GM23338 (cell line): ENCODE measurements at regions not wholly inside any gene's neighbourhood (a gene's known extent, or its start where the extent isn't known, plus 50 kb on each side); places are given as distances from the start of the nearest gene placed in this dataset.

ENCODE experiments used
- ATAC-seq: fragments of 200-7000 bp; cut with Tn5 transposase; 3 replicates; pipeline ENCODE4 v1.9.1; 2020
- DNase-seq: peaks from one replicate; pipeline ENCODE4 v3.0.0-alpha.2; 2015; ENCODE audit warnings: low spot score
- H2AFZ ChIP-seq: fragments of 200-600 bp; sonication (generic); 2 replicates; pipeline ENCODE4 v1.8.0; 2016; ENCODE audit warnings: antibody characterized with exemption, mild to moderate bottlenecking, moderate library complexity
- H3F3A ChIP-seq: fragments of 200-600 bp; sonication (generic); replicated peaks from 2 replicates; pipeline ENCODE4 v1.8.0; 2017; ENCODE audit warnings: antibody characterized with exemption, mixed run types, low read depth
- H3K27ac ChIP-seq: fragments of 200-600 bp; sonication (generic); 2 replicates; pipeline ENCODE4 v1.6.1; 2016; ENCODE audit warnings: low read depth
- H3K27me3 ChIP-seq: fragments of 200-600 bp; sonication (generic); 2 replicates; pipeline ENCODE4 v1.8.0; 2016; ENCODE audit warnings: mild to moderate bottlenecking, mixed run types, moderate library complexity; ENCODE audit not compliant: insufficient read depth
- H3K36me3 ChIP-seq: fragments of 200-600 bp; sonication (generic); 2 replicates; pipeline ENCODE4 v1.8.0; 2016; ENCODE audit warnings: mild to moderate bottlenecking; ENCODE audit not compliant: insufficient read depth
- H3K4me1 ChIP-seq: fragments of 200-600 bp; sonication (generic); 2 replicates; pipeline ENCODE4 v1.8.0; 2016; ENCODE audit warnings: mild to moderate bottlenecking, moderate library complexity; ENCODE audit not compliant: insufficient read depth
- H3K4me2 ChIP-seq: fragments of 200-600 bp; sonication (generic); 2 replicates; pipeline ENCODE4 v1.7.1; 2017; ENCODE audit warnings: mixed run types
- H3K4me3 ChIP-seq: fragments of 200-600 bp; sonication (generic); 2 replicates; pipeline ENCODE4 v1.6.1; 2016; ENCODE audit warnings: mixed run types
- H3K79me2 ChIP-seq: fragments of 200-600 bp; sonication (generic); replicated peaks from 2 replicates; pipeline ENCODE4 v1.8.0; 2017; ENCODE audit warnings: mild to moderate bottlenecking; ENCODE audit not compliant: insufficient read depth
- H3K9me2 ChIP-seq: fragments of 200-600 bp; sonication (generic); 2 replicates; pipeline ENCODE4 v1.8.0; 2017; ENCODE audit not compliant: insufficient read depth
- H4K20me1 ChIP-seq: fragments of 200-600 bp; sonication (generic); replicated peaks from 2 replicates; pipeline ENCODE4 v1.8.0; 2017; ENCODE audit warnings: mild to moderate bottlenecking; ENCODE audit not compliant: insufficient read depth
- H3K27ac Mint-ChIP-seq: 2 replicates; pipeline ENCODE4 v1.8.0; 2020; ENCODE audit warnings: inconsistent platforms, mild to moderate bottlenecking, moderate library complexity, mixed read lengths
- H3K27me3 Mint-ChIP-seq: 3 replicates; pipeline ENCODE4 v1.8.0; 2022; ENCODE audit warnings: low read depth, mild to moderate bottlenecking, moderate library complexity, mixed read lengths, inconsistent platforms; ENCODE audit not compliant: insufficient read depth, poor library complexity
- H3K36me3 Mint-ChIP-seq: 3 replicates; pipeline ENCODE4 v1.8.0; 2021; ENCODE audit warnings: low read depth, mild to moderate bottlenecking, inconsistent platforms, moderate library complexity, mixed read lengths
- H3K4me1 Mint-ChIP-seq: 3 replicates; pipeline ENCODE4 v1.8.0; 2020; ENCODE audit warnings: mild to moderate bottlenecking, inconsistent platforms, mixed read lengths
- H3K4me3 Mint-ChIP-seq: 3 replicates; pipeline ENCODE4 v1.8.0; 2021; ENCODE audit warnings: moderate library complexity, mild to moderate bottlenecking, inconsistent platforms, mixed read lengths
- H3K9me3 Mint-ChIP-seq: 3 replicates; pipeline ENCODE4 v1.8.0; 2020; ENCODE audit warnings: moderate library complexity, mild to moderate bottlenecking, inconsistent platforms, mixed read lengths
- EZH2 ChIP-seq: fragments of 200-600 bp; sonication (generic); IDR thresholded peaks from one replicate; pipeline ENCODE4 v1.8.0; 2017; ENCODE audit warnings: antibody characterized with exemption, mild to moderate bottlenecking, low read depth; ENCODE audit not compliant: unreplicated experiment
- JUNB ChIP-seq: IDR thresholded peaks from one replicate; pipeline ENCODE4 v1.6.1; 2016; ENCODE audit warnings: antibody characterized with exemption; ENCODE audit not compliant: unreplicated experiment
- NANOG ChIP-seq: IDR thresholded peaks from 2 replicates; pipeline ENCODE4 v1.6.1; 2016; ENCODE audit warnings: antibody characterized with exemption, borderline replicate concordance
- STAT1 ChIP-seq: IDR thresholded peaks from one replicate; pipeline ENCODE4 v1.6.1; 2016; ENCODE audit warnings: antibody characterized with exemption; ENCODE audit not compliant: unreplicated experiment
- ZNF114 ChIP-seq: fragments of 250-450 bp; sonication (Bioruptor Pico); IDR thresholded peaks from 2 replicates; pipeline ENCODE4 v1.5.0; 2020; ENCODE audit warnings: mild to moderate bottlenecking, moderate library complexity
- ZNF331 ChIP-seq: fragments of 250-450 bp; sonication (Bioruptor Pico); IDR thresholded peaks from 2 replicates; pipeline ENCODE4 v1.5.0; 2020; ENCODE audit warnings: low read depth, mild to moderate bottlenecking, moderate library complexity
- TF ChIP-seq, protein P1 (sequence below): IDR thresholded peaks from one replicate; pipeline ENCODE4 v1.6.1; 2018; ENCODE audit warnings: antibody characterized with exemption; ENCODE audit not compliant: unreplicated experiment
- TF ChIP-seq, protein P2 (sequence below): IDR thresholded peaks from 2 replicates; pipeline ENCODE4 v1.6.1; 2016; ENCODE audit warnings: antibody characterized with exemption
- TF ChIP-seq, protein P3 (sequence below), 2 experiments: fragments of 200-600 bp in 1 of 2; sonication (generic) in 1 of 2; conservative IDR thresholded peaks; 2 replicates each; pipeline versions ENCODE4 v1.5.1 to v1.6.1; 2016 to 2017; ENCODE audit warnings: antibody characterized with exemption in 2 of 2, low read depth in 2 of 2, mild to moderate bottlenecking in 2 of 2, moderate library complexity in 1 of 2

DNA sequence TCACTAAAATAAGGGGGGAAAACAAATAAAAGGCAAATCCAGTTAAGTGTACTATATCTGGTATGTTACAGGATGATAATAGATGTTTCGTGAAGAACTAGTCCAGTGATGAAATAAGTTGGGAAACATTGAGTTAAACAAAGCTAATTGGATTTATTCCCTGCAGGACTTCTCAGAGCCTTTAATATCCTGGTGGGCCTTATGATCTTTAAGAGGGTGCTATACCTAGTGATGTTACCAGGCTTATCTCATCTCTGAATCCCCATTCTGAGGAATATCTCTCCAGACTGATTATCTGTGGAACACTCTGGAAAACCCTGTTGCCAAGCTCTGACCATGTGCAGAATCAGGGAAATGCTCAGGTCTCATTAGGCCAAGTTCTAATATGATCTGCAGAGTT, 54.8 kb upstream of the POMGNT2 start (continued):
- TF ChIP-seq, protein P1, sequence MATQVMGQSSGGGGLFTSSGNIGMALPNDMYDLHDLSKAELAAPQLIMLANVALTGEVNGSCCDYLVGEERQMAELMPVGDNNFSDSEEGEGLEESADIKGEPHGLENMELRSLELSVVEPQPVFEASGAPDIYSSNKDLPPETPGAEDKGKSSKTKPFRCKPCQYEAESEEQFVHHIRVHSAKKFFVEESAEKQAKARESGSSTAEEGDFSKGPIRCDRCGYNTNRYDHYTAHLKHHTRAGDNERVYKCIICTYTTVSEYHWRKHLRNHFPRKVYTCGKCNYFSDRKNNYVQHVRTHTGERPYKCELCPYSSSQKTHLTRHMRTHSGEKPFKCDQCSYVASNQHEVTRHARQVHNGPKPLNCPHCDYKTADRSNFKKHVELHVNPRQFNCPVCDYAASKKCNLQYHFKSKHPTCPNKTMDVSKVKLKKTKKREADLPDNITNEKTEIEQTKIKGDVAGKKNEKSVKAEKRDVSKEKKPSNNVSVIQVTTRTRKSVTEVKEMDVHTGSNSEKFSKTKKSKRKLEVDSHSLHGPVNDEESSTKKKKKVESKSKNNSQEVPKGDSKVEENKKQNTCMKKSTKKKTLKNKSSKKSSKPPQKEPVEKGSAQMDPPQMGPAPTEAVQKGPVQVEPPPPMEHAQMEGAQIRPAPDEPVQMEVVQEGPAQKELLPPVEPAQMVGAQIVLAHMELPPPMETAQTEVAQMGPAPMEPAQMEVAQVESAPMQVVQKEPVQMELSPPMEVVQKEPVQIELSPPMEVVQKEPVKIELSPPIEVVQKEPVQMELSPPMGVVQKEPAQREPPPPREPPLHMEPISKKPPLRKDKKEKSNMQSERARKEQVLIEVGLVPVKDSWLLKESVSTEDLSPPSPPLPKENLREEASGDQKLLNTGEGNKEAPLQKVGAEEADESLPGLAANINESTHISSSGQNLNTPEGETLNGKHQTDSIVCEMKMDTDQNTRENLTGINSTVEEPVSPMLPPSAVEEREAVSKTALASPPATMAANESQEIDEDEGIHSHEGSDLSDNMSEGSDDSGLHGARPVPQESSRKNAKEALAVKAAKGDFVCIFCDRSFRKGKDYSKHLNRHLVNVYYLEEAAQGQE: no peak
- TF ChIP-seq ZNF331 (CRISPR knock-in tag): no peak
- no peak for TF ChIP-seq ZNF114 (CRISPR knock-in tag)
- no peak for TF ChIP-seq STAT1
- TF ChIP-seq, protein P2, sequence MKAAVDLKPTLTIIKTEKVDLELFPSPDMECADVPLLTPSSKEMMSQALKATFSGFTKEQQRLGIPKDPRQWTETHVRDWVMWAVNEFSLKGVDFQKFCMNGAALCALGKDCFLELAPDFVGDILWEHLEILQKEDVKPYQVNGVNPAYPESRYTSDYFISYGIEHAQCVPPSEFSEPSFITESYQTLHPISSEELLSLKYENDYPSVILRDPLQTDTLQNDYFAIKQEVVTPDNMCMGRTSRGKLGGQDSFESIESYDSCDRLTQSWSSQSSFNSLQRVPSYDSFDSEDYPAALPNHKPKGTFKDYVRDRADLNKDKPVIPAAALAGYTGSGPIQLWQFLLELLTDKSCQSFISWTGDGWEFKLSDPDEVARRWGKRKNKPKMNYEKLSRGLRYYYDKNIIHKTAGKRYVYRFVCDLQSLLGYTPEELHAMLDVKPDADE: no peak

DNA sequence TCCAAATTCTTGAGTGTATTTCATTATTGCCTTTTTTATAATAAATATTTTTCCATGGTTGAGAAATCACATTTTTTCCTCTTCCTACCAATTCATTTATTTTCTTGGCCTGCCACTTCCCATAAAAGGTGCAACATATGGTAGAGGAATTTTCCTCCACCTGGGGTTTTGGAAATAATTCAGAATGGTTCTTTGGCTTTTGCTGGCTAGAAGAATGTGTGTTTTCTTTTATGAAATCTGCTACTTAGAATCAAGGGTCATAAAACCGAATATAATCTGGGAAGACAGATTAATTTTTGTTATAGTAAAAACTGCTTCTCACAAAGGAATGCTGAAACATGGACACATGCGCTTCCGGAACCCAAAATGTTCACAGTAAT, 54.0 kb upstream of the POMGNT2 start:
- Histone ChIP-seq H4K20me1 (no peaks in the 10 kb centered on the region), H3K4me1 (0 out of 2 replicates have a peak, but pooled peaks cover 6% of the 10 kb centered on the region), H2AFZ (no peak overlapping the region), H3K4me2 (no peak overlapping the region), H3K9me2 (no peaks in the 10 kb centered on the region), H3K36me3 (no peaks in the 10 kb centered on the region), H3K27me3 (no peaks in the 10 kb centered on the region), H3K27ac (no peak overlapping the region), H3K4me3 (no peak overlapping the region), H3F3A (no peaks in the 10 kb centered on the region), H3K79me2 (no peaks in the 10 kb centered on the region)
- H3K36me3 Mint-ChIP-seq: no peaks in the 10 kb centered on the region
- H3K27me3 Mint-ChIP-seq: peaks cover 5% of the 10 kb centered on the region
- DNase-seq (no peak), ATAC-seq (no peak)
- H3K9me3 Mint-ChIP-seq: no peaks in the 10 kb centered on the region
- H3K4me1 Mint-ChIP-seq: peaks cover 14% of the 10 kb centered on the region
- no peak overlapping the region for H3K4me3 Mint-ChIP-seq
- H3K27ac Mint-ChIP-seq: no peak overlapping the region
- TF ChIP-seq, protein P2: no peak
- no peak for TF ChIP-seq ZNF114 (CRISPR knock-in tag)
- TF ChIP-seq JUNB: no peak
- no peak for TF ChIP-seq ZNF331 (CRISPR knock-in tag)
- no peak for TF ChIP-seq NANOG
- no peak for TF ChIP-seq STAT1
- TF ChIP-seq, protein P1: no peak
- no peak for TF ChIP-seq EZH2
- TF ChIP-seq, protein P3, sequence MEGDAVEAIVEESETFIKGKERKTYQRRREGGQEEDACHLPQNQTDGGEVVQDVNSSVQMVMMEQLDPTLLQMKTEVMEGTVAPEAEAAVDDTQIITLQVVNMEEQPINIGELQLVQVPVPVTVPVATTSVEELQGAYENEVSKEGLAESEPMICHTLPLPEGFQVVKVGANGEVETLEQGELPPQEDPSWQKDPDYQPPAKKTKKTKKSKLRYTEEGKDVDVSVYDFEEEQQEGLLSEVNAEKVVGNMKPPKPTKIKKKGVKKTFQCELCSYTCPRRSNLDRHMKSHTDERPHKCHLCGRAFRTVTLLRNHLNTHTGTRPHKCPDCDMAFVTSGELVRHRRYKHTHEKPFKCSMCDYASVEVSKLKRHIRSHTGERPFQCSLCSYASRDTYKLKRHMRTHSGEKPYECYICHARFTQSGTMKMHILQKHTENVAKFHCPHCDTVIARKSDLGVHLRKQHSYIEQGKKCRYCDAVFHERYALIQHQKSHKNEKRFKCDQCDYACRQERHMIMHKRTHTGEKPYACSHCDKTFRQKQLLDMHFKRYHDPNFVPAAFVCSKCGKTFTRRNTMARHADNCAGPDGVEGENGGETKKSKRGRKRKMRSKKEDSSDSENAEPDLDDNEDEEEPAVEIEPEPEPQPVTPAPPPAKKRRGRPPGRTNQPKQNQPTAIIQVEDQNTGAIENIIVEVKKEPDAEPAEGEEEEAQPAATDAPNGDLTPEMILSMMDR (conservative IDR thresholded peaks at IDR 0.05; ENCODE audit: low read depth in 2 of 2): no peak
